H9 (cell line): ENCODE measurements at regions not wholly inside any gene's neighbourhood (a gene's known extent, or its start where the extent isn't known, plus 50 kb on each side); places are given as distances from the start of the nearest gene placed in this dataset.

Experiments used
- DNase-seq: peaks from one replicate; pipeline ENCODE4 v3.0.0-alpha.2; 2017
- H2AFZ ChIP-seq: one replicate; pipeline ENCODE4 v1.6.1; 2013; ENCODE audit warnings: mild to moderate bottlenecking, low read length, control low read depth, moderate library complexity
- H2AK5ac ChIP-seq: 2 replicates; pipeline ENCODE4 v1.6.1; 2013; ENCODE audit warnings: low read length, control low read depth, mixed read lengths; ENCODE audit not compliant: insufficient read length
- H2BK120ac ChIP-seq: one replicate; pipeline ENCODE4 v1.6.1; 2013; ENCODE audit warnings: low read depth, mild to moderate bottlenecking, low read length, control low read depth, inconsistent platforms; ENCODE audit not compliant: poor library complexity, severe bottlenecking
- H2BK12ac ChIP-seq: 2 replicates; pipeline ENCODE4 v1.6.1; 2013; ENCODE audit warnings: low read length, control low read depth, mixed read lengths, low read depth; ENCODE audit not compliant: insufficient read length
- H2BK15ac ChIP-seq: 2 replicates; pipeline ENCODE4 v1.6.1; 2013; ENCODE audit warnings: low read depth, low read length, control low read depth
- H2BK20ac ChIP-seq: one replicate; pipeline ENCODE4 v1.6.1; 2013; ENCODE audit warnings: low read depth, mild to moderate bottlenecking, low read length, control low read depth, inconsistent platforms; ENCODE audit not compliant: poor library complexity, severe bottlenecking
- H2BK5ac ChIP-seq: 2 replicates; pipeline ENCODE4 v1.6.1; 2013; ENCODE audit warnings: low read length, control low read depth, mixed read lengths; ENCODE audit not compliant: insufficient read length
- H3K14ac ChIP-seq: 2 replicates; pipeline ENCODE4 v1.6.1; 2013; ENCODE audit warnings: low read length, control low read depth; ENCODE audit not compliant: insufficient read depth
- H3K18ac ChIP-seq: 2 replicates; pipeline ENCODE4 v1.6.1; 2013; ENCODE audit warnings: low read depth, mild to moderate bottlenecking, mixed read lengths, low read length, control low read depth; ENCODE audit not compliant: insufficient read length
- H3K23ac ChIP-seq: 2 replicates; pipeline ENCODE4 v1.6.1; 2013; ENCODE audit warnings: low read length, control low read depth, mixed read lengths, low read depth; ENCODE audit not compliant: insufficient read length
- H3K23me2 ChIP-seq: 2 replicates; pipeline ENCODE4 v1.6.1; 2013; ENCODE audit warnings: low read depth, mild to moderate bottlenecking, mixed read lengths, low read length, control low read depth; ENCODE audit not compliant: insufficient read length, poor library complexity, severe bottlenecking
- H3K27ac ChIP-seq: 2 replicates; pipeline ENCODE4 v1.5.1; 2013; ENCODE audit warnings: low read length, control low read depth, mixed read lengths, low read depth; ENCODE audit not compliant: insufficient read length
- H3K27me3 ChIP-seq: 2 replicates; pipeline ENCODE4 v1.6.1; 2013; ENCODE audit warnings: low read length, control low read depth, inconsistent platforms; ENCODE audit not compliant: insufficient read depth
- H3K4ac ChIP-seq: 2 replicates; pipeline ENCODE4 v1.6.1; 2013; ENCODE audit warnings: low read depth, mild to moderate bottlenecking, control low read depth, inconsistent platforms, low read length, moderate library complexity
- H3K4me1 ChIP-seq: 2 replicates; pipeline ENCODE4 v1.6.1; 2013; ENCODE audit warnings: low read length, control low read depth, inconsistent platforms; ENCODE audit not compliant: insufficient read depth
- H3K4me2 ChIP-seq: 2 replicates; pipeline ENCODE4 v1.6.1; 2013; ENCODE audit warnings: low read length, control low read depth, mixed read lengths; ENCODE audit not compliant: insufficient read length, insufficient read depth
- H3K56ac ChIP-seq: 2 replicates; pipeline ENCODE4 v1.6.1; 2013; ENCODE audit warnings: low read depth, mild to moderate bottlenecking, mixed read lengths, low read length, control low read depth; ENCODE audit not compliant: insufficient read length
- H3K79me1 ChIP-seq: 2 replicates; pipeline ENCODE4 v1.6.1; 2013; ENCODE audit warnings: low read depth, mild to moderate bottlenecking, moderate library complexity, low read length, control low read depth, inconsistent platforms; ENCODE audit not compliant: insufficient read depth, poor library complexity, severe bottlenecking
- H3K79me2 ChIP-seq: 2 replicates; pipeline ENCODE4 v1.6.1; 2013; ENCODE audit warnings: low read length, control low read depth, inconsistent platforms; ENCODE audit not compliant: insufficient read depth
- H3K9ac ChIP-seq: 2 replicates; pipeline ENCODE4 v1.6.1; 2013; ENCODE audit warnings: low read length, control low read depth, mixed read lengths; ENCODE audit not compliant: insufficient read length; ENCODE audit errors: extremely low read depth
- H3K9me3 ChIP-seq: one replicate; pipeline ENCODE4 v1.6.1; 2013; ENCODE audit warnings: low read depth, low read length, inconsistent platforms; ENCODE audit not compliant: control insufficient read depth
- H3T11ph ChIP-seq: one replicate; pipeline ENCODE4 v1.6.1; 2013; ENCODE audit warnings: mild to moderate bottlenecking, low read length, control low read depth, inconsistent platforms
- H4K20me1 ChIP-seq: one replicate; pipeline ENCODE4 v1.6.1; 2013; ENCODE audit not compliant: control insufficient read depth, insufficient read length, insufficient read depth
- H4K5ac ChIP-seq: 2 replicates; pipeline ENCODE4 v1.6.1; 2013; ENCODE audit warnings: low read depth, mild to moderate bottlenecking, mixed read lengths, low read length, control low read depth; ENCODE audit not compliant: insufficient read length
- H4K8ac ChIP-seq: replicated peaks from 2 replicates; pipeline ENCODE4 v1.6.1; 2013; ENCODE audit warnings: low read length, control low read depth, mixed read lengths, low read depth; ENCODE audit not compliant: insufficient read length
- H4K91ac ChIP-seq: 2 replicates; pipeline ENCODE4 v1.6.1; 2013; ENCODE audit warnings: low read depth, mild to moderate bottlenecking, moderate library complexity, mixed read lengths, low read length, control low read depth; ENCODE audit not compliant: insufficient read length
- H3K27ac Mint-ChIP-seq, 3 experiments: 2 replicates in 2 of 3; 3 replicates in 1 of 3; pipeline ENCODE4 v1.8.0; 2020 to 2021; ENCODE audit warnings: mixed read lengths in 3 of 3, mild to moderate bottlenecking in 1 of 3, moderate library complexity in 1 of 3
- H3K27me3 Mint-ChIP-seq: 2 replicates; pipeline ENCODE4 v1.8.0; 2021; ENCODE audit warnings: low read depth, mild to moderate bottlenecking, moderate library complexity, mixed read lengths
- H3K36me3 Mint-ChIP-seq, 3 experiments: 2 replicates in 2 of 3; 3 replicates in 1 of 3; pipeline ENCODE4 v1.8.0; 2020 to 2021; ENCODE audit warnings: low read depth in 3 of 3, mixed read lengths in 3 of 3; ENCODE audit not compliant: insufficient read depth in 1 of 3
- H3K4me1 Mint-ChIP-seq, 2 experiments: 2 replicates each; pipeline ENCODE4 v1.8.0; 2020; ENCODE audit warnings: mixed read lengths in 2 of 2
- H3K4me3 Mint-ChIP-seq, 2 experiments: 2 replicates in 1 of 2; 3 replicates in 1 of 2; pipeline ENCODE4 v1.8.0; 2020 to 2021; ENCODE audit warnings: mild to moderate bottlenecking in 2 of 2, mixed read lengths in 2 of 2, moderate library complexity in 1 of 2
- H3K9me3 Mint-ChIP-seq, 2 experiments: 2 replicates in 1 of 2; 3 replicates in 1 of 2; pipeline ENCODE4 v1.8.0; 2020; ENCODE audit warnings: mild to moderate bottlenecking in 2 of 2, mixed read lengths in 2 of 2, moderate library complexity in 1 of 2
- CTCF ChIP-seq: fragments of 200-600 bp; sonication (generic); conservative IDR thresholded peaks from 3 replicates; pipeline ENCODE4 v1.8.0; 2021; ENCODE audit warnings: antibody characterized with exemption, mild to moderate bottlenecking
- WGBS: extraction: QIAGEN DNeasy Blood & Tissue Kit; methylation state at CpG from one replicate; pipeline ENCODE4 v1.1.7; 2013; ENCODE audit warnings: missing lambda C conversion rate, low lambda C conversion rate, mixed read lengths; ENCODE audit not compliant: insufficient read length; ENCODE audit errors: extremely low coverage; 5-methylcytosine and 5-hydroxymethylcytosine counted together

- peaks cover 8 to 15% of the 10 kb centered on the region in 2 experiments; a peak in 4 of 5 replicates for H3K9me3 Mint-ChIP-seq
- no peaks in the 10 kb centered on the region for H4K20me1 ChIP-seq
Observed at GRCh38 chr11:122418032-122418431, 237.5 kb upstream of the UBASH3B start.

More at GRCh38 chr11:122418032-122418431, 237.5 kb upstream of the UBASH3B start:
- Histone ChIP-seq H3K4me2 (no peak overlapping the region), H3K23ac (no peak overlapping the region), H4K8ac (no peak overlapping the region), H2BK5ac (no peak overlapping the region), H3K27ac (no peak overlapping the region), H3K4ac (no peak overlapping the region), H4K91ac (no peak overlapping the region), H3K56ac (no peak overlapping the region), H2BK20ac (no peak overlapping the region), H3T11ph (no peak overlapping the region), H2BK15ac (no peak overlapping the region), H3K4me1 (peaks cover 5% of the 10 kb centered on the region; the same call in 1 of the 2 replicates), H3K18ac (no peak overlapping the region), H3K79me1 (no peaks in the 10 kb centered on the region), H2BK120ac (no peak overlapping the region), H3K79me2 (no peaks in the 10 kb centered on the region), H2AK5ac (no peak overlapping the region), H3K14ac (no peak overlapping the region), H3K9ac (no peak overlapping the region), H4K5ac (no peak overlapping the region), H3K9me3 (peaks cover 5% of the 10 kb centered on the region), H3K27me3 (no peaks in the 10 kb centered on the region), H2AFZ (no peak overlapping the region), H2BK12ac (no peak overlapping the region), H3K23me2 (no peaks in the 10 kb centered on the region)
- Mint-ChIP-seq H3K36me3 (peaks cover 5 to 12% (median 9%) of the 10 kb centered on the region in 3 experiments; a peak in 5 of 7 replicates), H3K4me1 (peaks cover 42 to 46% of the 10 kb centered on the region in 2 experiments), H3K27me3 (no peaks in the 10 kb centered on the region), H3K4me3 (no peak overlapping the region), H3K27ac (no peak overlapping the region; a peak in 1 of 7 replicates)
- WGBS, result no CpG with 5 or more reads among the region's 3 CpGs
- no peak for TF ChIP-seq CTCF
- DNase-seq, result no peak
